Cardiac fibroblast (primary cell): ENCODE measurements at regions not wholly inside any gene's neighbourhood (a gene's known extent, or its start where the extent isn't known, plus 50 kb on each side); places are given as distances from the start of the nearest gene placed in this dataset.
"Not testable (repeated sequence)": the region's sequence is repeated elsewhere in the genome, so short reads cannot be mapped to it uniquely, and the experiment has no call there.

Experiments used
- DNase-seq, 2 donors: peaks; one replicate each; pipeline versions ENCODE4 v3.0.0 to v3.0.0-alpha.2; 2010; ENCODE audit warnings: low read depth in 2 of 2
- H3K4me3 ChIP-seq, 2 donors: replicated peaks in 1 of 2; 1 replicate in 1 of 2; 2 replicates in 1 of 2; pipeline ENCODE4 v1.5.1; 2011; ENCODE audit warnings: low read depth in 2 of 2, low read length in 2 of 2, mild to moderate bottlenecking in 2 of 2, moderate library complexity in 1 of 2
- TF ChIP-seq, protein P1 (sequence below): IDR thresholded peaks from one replicate; pipeline ENCODE4 v1.5.1; 2011; ENCODE audit warnings: low read depth, mild to moderate bottlenecking, low read length, inconsistent platforms

- H3K4me3 ChIP-seq, result no peak overlapping the region
- TF ChIP-seq, protein P1, sequence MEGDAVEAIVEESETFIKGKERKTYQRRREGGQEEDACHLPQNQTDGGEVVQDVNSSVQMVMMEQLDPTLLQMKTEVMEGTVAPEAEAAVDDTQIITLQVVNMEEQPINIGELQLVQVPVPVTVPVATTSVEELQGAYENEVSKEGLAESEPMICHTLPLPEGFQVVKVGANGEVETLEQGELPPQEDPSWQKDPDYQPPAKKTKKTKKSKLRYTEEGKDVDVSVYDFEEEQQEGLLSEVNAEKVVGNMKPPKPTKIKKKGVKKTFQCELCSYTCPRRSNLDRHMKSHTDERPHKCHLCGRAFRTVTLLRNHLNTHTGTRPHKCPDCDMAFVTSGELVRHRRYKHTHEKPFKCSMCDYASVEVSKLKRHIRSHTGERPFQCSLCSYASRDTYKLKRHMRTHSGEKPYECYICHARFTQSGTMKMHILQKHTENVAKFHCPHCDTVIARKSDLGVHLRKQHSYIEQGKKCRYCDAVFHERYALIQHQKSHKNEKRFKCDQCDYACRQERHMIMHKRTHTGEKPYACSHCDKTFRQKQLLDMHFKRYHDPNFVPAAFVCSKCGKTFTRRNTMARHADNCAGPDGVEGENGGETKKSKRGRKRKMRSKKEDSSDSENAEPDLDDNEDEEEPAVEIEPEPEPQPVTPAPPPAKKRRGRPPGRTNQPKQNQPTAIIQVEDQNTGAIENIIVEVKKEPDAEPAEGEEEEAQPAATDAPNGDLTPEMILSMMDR, result no peak
- DNase-seq, result no peak
These were observed 187.5 kb upstream of the CRIM1 start for GRCh38 chr2:36168115-36168514.

DNA sequence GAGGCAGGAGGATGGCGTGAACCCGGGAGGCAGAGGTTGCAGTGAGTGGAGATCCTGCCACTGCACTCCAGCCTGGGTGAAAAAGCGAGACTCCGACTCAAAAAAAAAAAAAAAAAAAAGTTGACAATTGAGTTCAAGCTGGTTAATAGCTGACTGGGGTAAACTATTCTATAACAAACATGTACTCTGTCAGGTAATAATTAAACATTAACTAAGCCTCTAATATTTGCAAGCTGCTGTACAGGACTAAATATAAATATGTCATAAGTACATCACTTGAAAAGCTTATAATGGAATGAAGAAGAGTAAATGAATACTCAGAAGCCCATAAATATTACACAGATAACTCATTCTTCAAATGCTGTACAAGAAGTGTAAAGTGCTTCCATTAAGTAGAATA, 190.4 kb upstream of the CRIM1 start:
- no peak overlapping the region for H3K4me3 ChIP-seq
- TF ChIP-seq, protein P1, result no peak
- no peak for DNase-seq

- no peak for DNase-seq
These were observed 191.9 kb upstream of the CRIM1 start for GRCh38 chr2:36163520-36164254.

DNA sequence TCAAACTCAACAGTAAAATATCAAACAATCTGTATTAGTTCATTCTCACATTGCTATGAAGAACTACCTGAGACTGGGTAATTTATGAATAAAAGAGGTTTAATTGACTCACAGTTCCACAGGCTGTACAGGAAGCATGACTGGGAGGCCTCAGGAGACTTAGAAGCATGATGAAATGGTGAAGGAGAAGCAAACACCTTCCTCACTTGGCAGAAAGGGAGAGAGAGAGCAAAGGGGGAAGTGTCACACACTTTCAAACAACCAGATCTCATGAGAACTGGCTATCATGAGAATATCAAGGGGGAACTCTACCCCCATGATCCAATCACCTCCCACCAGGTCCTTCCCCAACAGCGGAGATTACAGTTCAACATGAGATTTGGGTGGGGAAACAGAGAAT, 198.5 kb upstream of the CRIM1 start:
- H3K4me3 ChIP-seq, DNase-seq: not testable (repeated sequence)

More at GRCh38 chr2:36163520-36164254, 191.9 kb upstream of the CRIM1 start:
- H3K4me3 ChIP-seq, result no peak overlapping the region
- TF ChIP-seq, protein P1, result no peak

DNA sequence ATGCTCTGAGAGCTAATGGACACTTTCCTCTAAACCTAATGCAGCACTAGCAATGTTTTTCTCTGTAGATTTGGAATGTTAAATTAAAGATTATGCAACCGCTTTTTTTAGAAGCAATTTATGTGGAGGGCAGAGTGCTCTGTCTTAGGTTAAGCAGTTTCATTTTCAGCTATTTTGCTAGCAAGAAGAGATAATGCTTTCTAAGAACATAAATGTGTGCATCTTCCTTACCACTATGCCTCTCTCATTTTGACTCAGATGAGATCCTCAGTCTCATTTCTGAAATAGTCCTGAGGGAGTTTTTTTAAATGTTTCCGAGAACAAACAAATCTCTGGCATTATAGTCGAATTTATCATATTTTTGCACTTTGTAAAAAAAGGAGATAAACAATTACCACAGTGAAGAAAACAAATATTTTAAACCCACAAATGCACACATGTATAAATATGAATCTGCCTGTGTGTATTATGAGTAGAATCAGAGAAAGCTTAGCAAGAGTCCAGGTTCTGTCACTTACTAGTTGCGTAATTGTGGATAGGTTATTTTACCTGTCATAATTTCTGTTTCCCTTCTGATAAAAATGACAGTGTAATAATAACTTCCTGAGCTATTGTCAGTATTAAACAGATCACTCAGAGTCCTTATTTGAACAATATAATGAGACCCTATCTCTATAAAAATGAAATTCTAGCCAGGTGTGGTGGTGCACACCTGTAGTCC, 207.7 kb upstream of the CRIM1 start:
- no peak overlapping the region for H3K4me3 ChIP-seq
- TF ChIP-seq, protein P1, result no peak
- no peak for DNase-seq

DNA sequence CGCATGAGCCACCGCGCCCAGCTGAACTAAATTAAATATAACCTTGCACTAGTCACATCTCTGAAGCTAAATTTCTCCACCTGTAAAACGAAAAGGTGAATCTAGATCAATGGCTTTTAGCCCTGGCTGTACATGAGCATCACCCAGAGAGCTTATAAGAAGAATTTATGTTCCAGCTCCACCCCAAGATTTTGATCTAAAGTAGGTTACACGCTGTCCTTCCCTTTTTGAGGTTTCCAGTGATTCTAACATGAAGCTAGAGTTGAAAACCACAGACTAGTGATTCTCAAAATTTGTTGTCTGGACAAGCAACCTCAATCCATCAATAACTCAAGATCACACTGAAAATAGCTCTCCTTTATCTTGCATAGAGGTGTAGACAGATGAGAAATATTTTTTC, 208.8 kb upstream of the CRIM1 start:
- DNase-seq, result no peak
- H3K4me3 ChIP-seq, result no peak overlapping the region
- TF ChIP-seq, protein P1, result no peak

GRCh38 chr2:36140391-36140790, 215.2 kb upstream of the CRIM1 start:
- no peak overlapping the region for H3K4me3 ChIP-seq
- no peak for DNase-seq
- TF ChIP-seq, protein P1, result no peak
